H1 (cell line): ENCODE measurements at regions not wholly inside any gene's neighbourhood (a gene's known extent, or its start where the extent isn't known, plus 50 kb on each side); places are given as distances from the start of the nearest gene placed in this dataset.

Experiments
- BRCA1 ChIP-seq: IDR thresholded peaks from 2 replicates; pipeline ENCODE4 v1.6.1; 2012; ENCODE audit warnings: low read depth, low read length, improper control_type of control experiment
- CBX8 ChIP-seq: fragments of 300-800, 300-1000 bp; sonication (generic); IDR thresholded peaks from 2 replicates; pipeline ENCODE4 v1.7.1; 2016; ENCODE audit warnings: low read depth, low read length, borderline replicate concordance
- CEBPB ChIP-seq: IDR thresholded peaks from 2 replicates; pipeline ENCODE4 v1.6.1; 2012; ENCODE audit warnings: low read depth, low read length
- CREB1 ChIP-seq: IDR thresholded peaks from 2 replicates; pipeline ENCODE4 v1.6.1; 2012; ENCODE audit warnings: inconsistent platforms
- CTBP2 ChIP-seq: IDR thresholded peaks from 2 replicates; pipeline ENCODE4 v1.7.0; 2011; ENCODE audit warnings: borderline replicate concordance, mild to moderate bottlenecking, moderate library complexity, mixed read lengths, low read length; ENCODE audit not compliant: insufficient read depth, insufficient read length
- EP300 ChIP-seq, 2 experiments: IDR thresholded peaks; 1 replicate in 1 of 2; 2 replicates in 1 of 2; pipeline ENCODE4 v1.6.1; 2011 to 2012; ENCODE audit warnings: low read depth in 2 of 2, low read length in 2 of 2, mild to moderate bottlenecking in 2 of 2, borderline replicate concordance in 1 of 2, inconsistent platforms in 1 of 2, moderate library complexity in 1 of 2
- HDAC6 ChIP-seq: IDR thresholded peaks from one replicate; pipeline ENCODE4 v1.7.1; 2012; ENCODE audit warnings: low read depth, mild to moderate bottlenecking, inconsistent platforms, low read length, moderate library complexity
- KDM5A ChIP-seq: fragments of 200-600 bp; IDR thresholded peaks from 2 replicates; pipeline ENCODE4 v1.7.1; 2012; ENCODE audit warnings: mild to moderate bottlenecking, low read length, inconsistent platforms, mixed read lengths
- NANOG ChIP-seq: IDR thresholded peaks from 2 replicates; pipeline ENCODE4 v1.6.1; 2011; ENCODE audit warnings: low read length, low read depth, mild to moderate bottlenecking, inconsistent platforms; ENCODE audit not compliant: insufficient read depth, poor library complexity, severe bottlenecking
- SP4 ChIP-seq: IDR thresholded peaks from 2 replicates; pipeline ENCODE4 v1.6.1; 2012; ENCODE audit warnings: low read length, inconsistent platforms
- TEAD4 ChIP-seq: IDR thresholded peaks from 2 replicates; pipeline ENCODE4 v1.6.1; 2012; ENCODE audit warnings: low read depth, low read length, inconsistent platforms, mixed read lengths
- ZNF274 ChIP-seq: IDR thresholded peaks from 2 replicates; pipeline ENCODE4 v1.7.0; 2012; ENCODE audit warnings: low read length, borderline replicate concordance; ENCODE audit errors: extremely low read depth
- TF ChIP-seq, protein P1 (sequence below): IDR thresholded peaks from 2 replicates; pipeline ENCODE4 v1.6.1; 2012; ENCODE audit warnings: inconsistent platforms

DNA sequence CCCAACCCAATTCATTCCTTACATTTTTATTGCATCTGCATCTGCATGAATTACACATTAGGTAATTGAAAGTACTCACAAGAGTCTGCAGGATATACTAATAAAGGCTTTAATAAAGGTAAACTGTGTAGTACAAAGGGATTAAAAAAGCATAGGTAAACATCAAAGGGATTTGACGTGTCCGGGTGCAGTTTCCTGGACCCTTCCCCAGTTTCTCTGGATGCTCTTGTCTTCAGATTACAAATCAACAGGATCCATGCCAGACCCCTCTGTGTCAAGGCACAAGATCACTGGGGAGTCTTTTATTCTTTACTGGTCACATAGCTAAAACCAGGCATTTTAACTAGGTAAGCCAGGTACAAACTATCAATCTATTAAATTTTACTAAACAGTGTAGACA, 177.2 kb upstream of the TYRP1 start (continued):
- TF ChIP-seq NANOG (no peak), HDAC6 (no peak), CREB1 (no peak), CTBP2 (no peak), BRCA1 (no peak), CBX8 (no peak), SP4 (no peak), KDM5A (no peak), CEBPB (no peak), TEAD4 (no peak), EP300 (IDR thresholded peaks at IDR 0.05; ENCODE audit: borderline replicate concordance in 1 of 2, low read depth in 2 of 2, low read length in 2 of 2) (no peak), ZNF274 (no peak)
- TF ChIP-seq, protein P1, sequence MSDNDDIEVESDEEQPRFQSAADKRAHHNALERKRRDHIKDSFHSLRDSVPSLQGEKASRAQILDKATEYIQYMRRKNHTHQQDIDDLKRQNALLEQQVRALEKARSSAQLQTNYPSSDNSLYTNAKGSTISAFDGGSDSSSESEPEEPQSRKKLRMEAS, result no peak
